Activated naive CD8-positive, alpha-beta T cell (primary cell): ENCODE measurements at regions not wholly inside any gene's neighbourhood (a gene's known extent, or its start where the extent isn't known, plus 50 kb on each side); places are given as distances from the start of the nearest gene placed in this dataset.

Experiments used
- H3K27ac Mint-ChIP-seq: one replicate; pipeline ENCODE4 v1.8.0; 2021; ENCODE audit warnings: mixed read lengths
- H3K27me3 Mint-ChIP-seq: one replicate; pipeline ENCODE4 v1.8.0; 2021; ENCODE audit warnings: mixed read lengths
- H3K36me3 Mint-ChIP-seq: one replicate; pipeline ENCODE4 v1.8.0; 2021; ENCODE audit warnings: mixed read lengths
- H3K4me1 Mint-ChIP-seq: one replicate; pipeline ENCODE4 v1.8.0; 2021; ENCODE audit warnings: low read depth, mixed read lengths
- H3K4me3 Mint-ChIP-seq: one replicate; pipeline ENCODE4 v1.8.0; 2021; ENCODE audit warnings: mild to moderate bottlenecking, mixed read lengths
- H3K9me3 Mint-ChIP-seq: one replicate; pipeline ENCODE4 v1.8.0; 2021; ENCODE audit warnings: low read depth, mixed read lengths

DNA sequence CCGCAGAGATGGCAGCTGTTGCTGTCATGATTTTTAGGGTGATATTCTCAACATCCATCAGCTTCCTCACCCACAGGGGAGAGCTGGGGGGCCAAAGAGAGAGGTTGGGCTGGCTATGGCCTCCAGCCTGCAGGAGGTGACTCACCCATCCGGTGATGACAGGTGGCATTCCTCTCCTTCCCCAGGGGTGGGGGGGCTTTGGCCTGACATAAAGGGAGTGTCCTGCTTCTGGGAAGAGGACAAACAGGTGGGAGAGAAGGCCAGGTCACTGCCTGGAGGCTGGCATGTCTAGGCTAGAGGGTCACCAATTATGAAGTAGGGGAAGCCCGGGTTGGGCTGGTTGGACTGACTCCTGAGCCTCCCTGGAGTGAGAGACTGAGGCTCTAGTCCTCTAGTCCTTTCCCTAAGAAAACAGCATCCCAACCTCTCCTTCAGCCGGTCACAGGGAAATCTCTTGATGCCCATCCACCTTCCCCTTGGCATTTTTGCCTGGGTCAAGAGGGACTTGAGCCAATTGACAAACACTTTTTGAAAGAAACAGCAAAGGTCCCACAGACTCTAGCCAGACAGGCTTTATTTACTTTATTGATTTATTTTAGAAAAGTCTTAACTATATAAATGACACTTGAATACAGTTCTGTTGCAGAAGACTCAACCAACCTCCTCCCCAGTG, 79.8 kb upstream of the ZNF716 start:
- Mint-ChIP-seq H3K27me3 (no peaks in the 10 kb centered on the region), H3K36me3 (no peaks in the 10 kb centered on the region), H3K4me1 (no peaks in the 10 kb centered on the region), H3K9me3 (peaks cover 24% of the 10 kb centered on the region), H3K27ac (no peak overlapping the region), H3K4me3 (no peak overlapping the region)

DNA sequence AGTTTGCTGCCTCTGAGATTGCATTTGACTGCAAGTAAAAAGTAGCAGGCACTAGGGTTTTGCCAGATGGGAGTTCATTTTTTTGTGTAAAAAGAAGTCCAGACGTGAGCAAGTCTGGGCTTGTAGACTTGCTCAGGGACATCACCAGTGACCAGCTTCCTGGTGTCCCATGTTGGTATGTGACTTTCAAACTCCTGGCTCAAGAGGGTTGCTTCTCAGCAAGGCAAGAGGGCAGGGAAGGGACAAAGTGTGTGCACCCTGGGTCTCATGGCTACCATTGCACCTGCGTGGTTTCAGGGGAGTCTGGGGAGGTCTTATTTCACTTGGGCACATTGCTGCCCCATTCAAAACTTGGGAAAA, 79.3 kb upstream of the ZNF716 start:
- no peaks in the 10 kb centered on the region for H3K27me3 Mint-ChIP-seq
- no peak overlapping the region for H3K4me3 Mint-ChIP-seq
- H3K36me3 Mint-ChIP-seq: no peaks in the 10 kb centered on the region
- no peak overlapping the region for H3K27ac Mint-ChIP-seq
- peaks cover 26% of the 10 kb centered on the region for H3K9me3 Mint-ChIP-seq
- no peaks in the 10 kb centered on the region for H3K4me1 Mint-ChIP-seq

DNA sequence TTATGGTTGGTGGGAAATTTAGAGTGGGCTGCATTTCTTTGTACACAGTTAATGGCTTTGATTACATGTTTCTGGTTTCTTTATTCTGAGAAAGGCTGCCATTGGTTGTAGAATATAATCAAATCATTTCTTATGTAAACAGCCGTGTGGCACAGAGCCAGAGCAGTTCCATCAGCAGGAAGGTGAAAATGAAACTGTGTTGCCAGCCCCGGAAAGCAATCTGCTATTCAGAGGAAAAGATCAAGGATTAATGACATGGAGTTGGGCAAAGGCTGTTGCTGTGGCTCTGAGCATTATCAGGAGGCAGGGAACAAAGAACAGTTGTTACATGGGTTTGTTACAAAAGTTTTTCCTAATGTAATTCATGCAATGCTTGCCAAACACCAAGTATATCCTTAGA, 74.2 kb upstream of the ZNF716 start:
- Mint-ChIP-seq H3K27me3 (no peaks in the 10 kb centered on the region), H3K27ac (no peak overlapping the region), H3K4me1 (no peaks in the 10 kb centered on the region), H3K36me3 (no peaks in the 10 kb centered on the region), H3K4me3 (no peak overlapping the region), H3K9me3 (peaks cover 17% of the 10 kb centered on the region)

DNA sequence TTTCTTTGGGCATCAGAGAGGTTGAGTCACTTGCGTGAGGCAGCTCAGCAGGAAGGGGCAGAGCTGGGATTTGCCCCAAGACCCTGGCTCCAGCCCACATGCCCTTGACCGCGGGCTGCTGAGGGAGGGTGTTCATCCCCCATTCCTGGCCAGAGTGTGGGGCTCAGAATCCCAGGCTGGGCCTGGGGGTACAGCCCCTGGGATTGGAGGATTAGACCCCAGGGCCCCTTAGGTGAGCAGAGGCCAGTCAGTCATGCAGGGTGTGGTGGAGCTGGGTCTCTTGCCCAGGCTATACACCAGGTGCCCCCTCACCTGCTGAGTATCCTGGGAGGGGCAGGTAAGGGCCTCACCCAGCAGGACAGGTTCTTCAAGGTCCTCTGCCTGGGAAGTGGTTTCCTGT, 68.4 kb upstream of the ZNF716 start:
- Mint-ChIP-seq H3K27me3 (no peaks in the 10 kb centered on the region), H3K4me3 (no peak overlapping the region), H3K4me1 (no peaks in the 10 kb centered on the region), H3K27ac (no peak overlapping the region), H3K9me3 (peaks cover 13% of the 10 kb centered on the region), H3K36me3 (no peaks in the 10 kb centered on the region)

DNA sequence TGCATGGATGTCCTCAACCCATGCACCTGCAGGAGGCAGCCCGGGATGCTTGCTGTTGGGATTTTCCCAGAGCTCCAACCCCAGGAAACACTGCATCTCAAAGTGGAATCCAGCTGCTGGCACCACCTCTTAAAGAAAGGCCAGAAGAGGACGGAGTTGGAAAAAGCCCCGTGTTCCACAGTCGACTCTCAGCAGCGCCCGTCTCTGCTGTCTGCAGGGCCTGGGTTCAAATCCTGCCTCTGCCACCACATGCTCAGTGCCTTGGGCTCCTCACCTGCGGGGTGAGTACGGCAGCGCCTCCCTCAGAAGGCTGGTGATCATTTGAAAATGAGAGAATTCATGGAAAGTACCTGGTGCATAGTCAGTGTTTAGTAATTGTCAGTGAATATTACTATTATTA, 65.6 kb upstream of the ZNF716 start:
- H3K4me3 Mint-ChIP-seq: no peak overlapping the region
- no peaks in the 10 kb centered on the region for H3K27me3 Mint-ChIP-seq
- H3K27ac Mint-ChIP-seq: no peak overlapping the region
- no peaks in the 10 kb centered on the region for H3K36me3 Mint-ChIP-seq
- no peaks in the 10 kb centered on the region for H3K4me1 Mint-ChIP-seq
- H3K9me3 Mint-ChIP-seq: peaks cover 16% of the 10 kb centered on the region

DNA sequence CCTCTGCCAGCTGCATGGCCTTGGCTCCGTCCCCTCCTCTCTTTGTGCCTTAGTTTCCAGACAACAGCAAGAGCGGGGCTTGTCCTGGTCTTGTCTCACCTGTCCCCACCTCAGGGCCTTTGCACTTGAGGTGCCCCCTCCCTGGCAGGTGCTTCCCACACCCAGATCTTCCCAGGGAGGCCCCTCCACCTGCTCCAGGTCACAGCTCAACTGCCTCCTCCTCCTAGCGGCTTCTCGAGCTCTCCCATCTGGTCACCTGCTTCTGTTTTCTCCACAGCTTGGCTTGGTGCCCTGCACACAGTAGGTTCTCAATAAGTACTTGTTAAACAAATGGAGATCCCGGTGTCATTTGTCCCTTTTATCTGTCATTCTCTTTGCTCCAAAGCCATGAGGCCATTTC, 64.3 kb upstream of the ZNF716 start:
- Mint-ChIP-seq H3K27me3 (no peaks in the 10 kb centered on the region), H3K4me1 (no peaks in the 10 kb centered on the region), H3K9me3 (peaks cover 19% of the 10 kb centered on the region), H3K36me3 (no peaks in the 10 kb centered on the region), H3K27ac (no peak overlapping the region), H3K4me3 (no peak overlapping the region)

DNA sequence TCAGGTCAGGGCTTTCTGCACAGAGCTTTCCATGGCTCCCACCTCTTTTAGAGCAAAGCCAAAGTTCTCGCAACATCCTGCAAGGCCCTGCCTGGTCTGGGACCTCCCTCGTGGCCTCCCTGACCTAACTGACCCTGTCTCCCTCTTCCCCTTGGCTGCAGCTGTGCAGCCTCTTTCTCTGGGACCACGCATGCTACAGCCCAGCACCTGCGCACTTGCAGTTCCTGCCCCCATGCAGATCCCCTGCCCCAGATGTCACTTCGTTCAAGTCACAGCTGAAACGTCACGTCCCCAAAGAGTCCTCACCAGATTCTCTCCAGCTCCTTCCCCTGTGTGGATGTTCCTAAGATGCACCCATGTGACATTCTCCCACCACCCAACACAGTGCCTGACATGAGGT, 61.2 kb upstream of the ZNF716 start:
- Mint-ChIP-seq H3K4me3 (no peak overlapping the region), H3K9me3 (peaks cover 8% of the 10 kb centered on the region), H3K36me3 (no peaks in the 10 kb centered on the region), H3K4me1 (no peaks in the 10 kb centered on the region), H3K27ac (no peak overlapping the region), H3K27me3 (no peaks in the 10 kb centered on the region)

DNA sequence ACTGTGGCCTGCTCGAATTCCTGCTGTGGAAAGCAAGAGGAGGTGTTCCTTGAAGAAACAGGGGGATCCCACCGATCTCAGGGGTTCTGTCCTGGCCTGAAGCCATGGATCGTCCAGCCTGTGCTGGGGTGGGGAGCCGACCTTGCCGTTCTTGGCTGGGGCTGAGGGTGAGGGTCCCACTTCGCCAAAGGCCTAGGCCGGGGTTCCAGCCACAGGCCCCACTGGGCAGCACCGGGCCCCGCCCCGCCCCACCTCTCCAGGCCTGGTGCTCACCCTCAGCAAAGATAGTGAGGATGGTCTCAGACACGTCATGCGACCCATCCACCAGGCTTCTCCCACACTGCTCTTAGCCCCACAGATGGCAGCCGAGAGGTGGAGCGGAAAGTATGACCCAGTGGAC, 51.4 kb upstream of the ZNF716 start:
- Mint-ChIP-seq H3K4me3 (no peak overlapping the region), H3K9me3 (peaks cover 3% of the 10 kb centered on the region), H3K27ac (no peak overlapping the region), H3K27me3 (peaks cover 1% of the 10 kb centered on the region), H3K4me1 (no peaks in the 10 kb centered on the region), H3K36me3 (no peaks in the 10 kb centered on the region)

DNA sequence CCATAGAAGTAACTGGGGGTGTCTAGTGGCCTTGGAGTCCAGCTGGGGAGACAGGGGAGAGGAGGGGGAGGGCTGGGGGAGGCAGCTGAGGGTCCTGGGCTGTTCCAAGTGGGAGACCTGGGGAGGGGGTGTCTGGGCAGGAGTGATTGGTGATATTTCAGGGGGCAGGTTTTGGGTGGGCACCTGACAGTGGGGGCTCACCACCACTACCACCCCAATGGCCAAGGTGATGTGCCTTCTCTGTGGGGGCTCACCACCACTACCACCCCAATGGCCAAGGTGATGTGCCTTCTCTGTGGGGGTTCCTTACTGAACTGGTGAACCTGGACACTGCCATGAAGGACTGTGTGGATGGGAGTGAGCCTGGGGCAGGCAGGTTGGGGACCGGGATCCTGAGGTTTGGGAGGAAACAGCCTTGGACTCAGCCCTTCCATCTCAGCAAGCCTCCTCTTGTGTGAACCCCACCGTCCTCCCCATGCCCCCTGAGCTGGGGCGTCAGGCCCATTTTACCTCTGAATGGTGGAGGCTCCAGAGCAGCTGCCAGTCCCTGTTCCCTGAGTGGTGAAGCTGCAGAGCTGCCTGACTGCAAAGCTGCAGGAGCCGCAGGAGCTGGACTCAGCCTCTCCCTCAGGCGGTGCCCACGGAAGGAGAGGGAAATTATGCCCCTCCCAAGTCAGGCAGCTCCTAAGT, 50.6 kb upstream of the ZNF716 start:
- H3K36me3 Mint-ChIP-seq: no peaks in the 10 kb centered on the region
- H3K27me3 Mint-ChIP-seq: peaks cover 1% of the 10 kb centered on the region
- no peak overlapping the region for H3K4me3 Mint-ChIP-seq
- H3K4me1 Mint-ChIP-seq: no peaks in the 10 kb centered on the region
- H3K9me3 Mint-ChIP-seq: peaks cover 3% of the 10 kb centered on the region
- H3K27ac Mint-ChIP-seq: no peak overlapping the region

DNA sequence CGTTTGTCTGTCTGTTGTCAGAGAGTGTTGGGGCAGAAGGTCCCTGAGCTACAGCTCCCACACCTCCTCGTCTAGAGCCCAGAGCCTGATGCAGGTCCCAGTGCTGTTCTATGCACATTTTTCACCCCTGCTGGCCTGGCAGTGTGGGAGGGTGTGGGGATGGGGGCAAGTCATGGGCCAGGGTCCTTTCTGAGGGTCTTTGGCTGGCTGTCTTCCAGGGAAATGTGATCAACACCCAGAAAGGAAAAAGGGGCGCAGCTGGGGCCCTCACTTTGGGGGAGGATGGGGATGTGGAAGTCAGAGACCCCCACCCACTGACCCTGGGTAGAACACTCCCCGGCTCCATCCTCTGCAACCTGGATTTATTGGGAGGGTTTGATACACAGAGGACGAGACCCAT, 50.0 kb upstream of the ZNF716 start:
- Mint-ChIP-seq H3K27me3 (peaks cover 1% of the 10 kb centered on the region), H3K9me3 (peaks cover 3% of the 10 kb centered on the region), H3K36me3 (no peaks in the 10 kb centered on the region), H3K4me3 (no peak overlapping the region), H3K4me1 (no peaks in the 10 kb centered on the region), H3K27ac (no peak overlapping the region)
